Stomach (tissue), 8 donors: ENCODE measurements at regions not wholly inside any gene's neighbourhood (a gene's known extent, or its start where the extent isn't known, plus 50 kb on each side); places are given as distances from the start of the nearest gene placed in this dataset.

ENCODE experiments used
- DNase-seq, 2 donors: peaks; one replicate each; pipeline versions ENCODE4 v3.0.0 to v3.0.0-alpha.2; 2013 to 2019
- H3K27ac ChIP-seq, 5 donors: fragments of 200-600 bp in 4 of 5; sonication (generic) in 4 of 5; one replicate each; pipeline ENCODE4 v1.5.1; 2013 to 2019; ENCODE audit warnings: mild to moderate bottlenecking in 1 of 5, moderate library complexity in 1 of 5
- H3K27me3 ChIP-seq, 3 donors: fragments of 200-600 bp; sonication (generic); one replicate each; pipeline ENCODE4 v1.5.1; 2017 to 2019; ENCODE audit warnings: mixed run types in 1 of 3
- H3K36me3 ChIP-seq, 4 donors: fragments of 200-600 bp; sonication (generic); 1 replicate in 3 of 4; 2 replicates in 1 of 4; pipeline ENCODE4 v1.5.1; 2016 to 2019
- H3K4me1 ChIP-seq, 4 donors: fragments of 200-600 bp; sonication (generic); one replicate each; pipeline ENCODE4 v1.5.1; 2016 to 2019
- H3K4me3 ChIP-seq, 4 donors: fragments of 200-600 bp; sonication (generic) in 3 of 4; one replicate each; pipeline ENCODE4 v1.5.1; 2016 to 2019; ENCODE audit warnings: mild to moderate bottlenecking in 1 of 4
- H3K9me3 ChIP-seq, 4 donors: fragments of 200-600 bp; sonication (generic); one replicate each; pipeline ENCODE4 v1.5.1; 2016 to 2019
- CTCF ChIP-seq, 7 experiments: fragments of 450-650 bp in 4 of 7; fragments of 200-600 bp in 3 of 7; sonication (generic) in 3 of 7; IDR thresholded peaks; one replicate each; pipeline ENCODE4 v1.5.1; 2016 to 2019; ENCODE audit warnings: antibody characterized with exemption in 7 of 7, control low read depth in 2 of 7, mild to moderate bottlenecking in 1 of 7
- EP300 ChIP-seq: sonication (generic); formaldehyde crosslinking; IDR thresholded peaks from one replicate; pipeline ENCODE4 v1.6.1; 2017; ENCODE audit warnings: antibody characterized with exemption
- POLR2A ChIP-seq, 4 donors: fragments of 450-650 bp; IDR thresholded peaks; one replicate each; pipeline ENCODE4 v1.6.1; 2016; ENCODE audit warnings: antibody characterized with exemption in 4 of 4, control low read depth in 2 of 4, mild to moderate bottlenecking in 1 of 4, moderate library complexity in 1 of 4
- POLR2AphosphoS5 ChIP-seq, 3 donors: sonication (generic); formaldehyde crosslinking; IDR thresholded peaks; one replicate each; pipeline ENCODE4 v1.6.1; 2016; ENCODE audit warnings: antibody characterized with exemption in 3 of 3
- WGBS, 5 donors: extraction: QIAGEN DNeasy Blood & Tissue Kit in 3 of 5; methylation state at CpG; one replicate each; pipeline versions ENCODE4 v1.1.5 to v1.1.7; 2013 to 2018; 5-methylcytosine and 5-hydroxymethylcytosine counted together
- intact Hi-C: fragments of 100-400 bp; cut with DNase I; formaldehyde crosslinking; loops from one replicate; pipeline ENCODE4 v1.15.1; 2023; ENCODE audit warnings: low total_unique reads
- donor health status: healthy with polysubstance abuse.
- donor health status: Bipolar disorder and iron deficiency.
- donor health status: healthy.

- Histone ChIP-seq H3K4me3 (no peak overlapping the region), H3K27me3 (no peaks in the 10 kb centered on the region), H3K27ac (no peak overlapping the region), H3K9me3 (no peaks in the 10 kb centered on the region), H3K4me1 (peaks cover 0 to 9% (median 2%) of the 10 kb centered on the region in 4 donors), H3K36me3 (no peaks in the 10 kb centered on the region)
- 12 to 27% (median 16%) methylated on average over 7 to 15 of the region's 15 CpGs for WGBS, 5 donors
- DNase-seq = peak; percentile 60 to 78
- TF ChIP-seq CTCF (IDR thresholded peaks at IDR 0.05) (peak in 5 of 7 experiments; percentile 65 to 77 (median 69)), EP300 (no peak), POLR2AphosphoS5 (IDR thresholded peaks at IDR 0.05) (peak in 1 of 3 donors; percentile 48)
- intact Hi-C loops = loop anchor here (10.0 kb wide), 1 partner anchor 608 kb away; no protein-coding TSS in a partner anchor
Observed at GRCh38 chr18:6482198-6482977, 67.7 kb upstream of the L3MBTL4 start.

GRCh38 chr18:6484659-6485058 is 69.9 kb upstream of the L3MBTL4 start:
- Histone ChIP-seq H3K27me3 (no peaks in the 10 kb centered on the region), H3K36me3 (no peaks in the 10 kb centered on the region), H3K4me1 (peaks cover 0 to 9% (median 2%) of the 10 kb centered on the region in 4 donors), H3K27ac (no peak overlapping the region), H3K4me3 (no peak overlapping the region), H3K9me3 (no peaks in the 10 kb centered on the region)
- 35 to 65% (median 58%) methylated on average over 2 of the region's 2 CpGs for WGBS, 5 donors
- no peak for DNase-seq
- no peak for TF ChIP-seq EP300
- no peak for TF ChIP-seq POLR2A (IDR thresholded peaks at IDR 0.05)
- no peak for TF ChIP-seq POLR2AphosphoS5 (IDR thresholded peaks at IDR 0.05)
- no peak for TF ChIP-seq CTCF (IDR thresholded peaks at IDR 0.05)
- intact Hi-C loops = loop anchor here (10.0 kb wide), 1 partner anchor 610 kb away; no protein-coding TSS in a partner anchor

- TF ChIP-seq EP300 = no peak
- no peak for TF ChIP-seq POLR2AphosphoS5 (IDR thresholded peaks at IDR 0.05)
- TF ChIP-seq POLR2A (IDR thresholded peaks at IDR 0.05) = no peak
- no peak for TF ChIP-seq CTCF (IDR thresholded peaks at IDR 0.05)
- H3K36me3 ChIP-seq = no peaks in the 10 kb centered on the region
- no peaks in the 10 kb centered on the region for H3K27me3 ChIP-seq
- H3K4me1 ChIP-seq = peaks cover 0 to 9% (median 2%) of the 10 kb centered on the region in 4 donors
- H3K4me3 ChIP-seq = no peak overlapping the region
- no peaks in the 10 kb centered on the region for H3K9me3 ChIP-seq
- intact Hi-C loops = loop anchor here (10.0 kb wide), 1 partner anchor 612 kb away; no protein-coding TSS in a partner anchor
- 23 to 41% (median 36%) methylated on average over 3 of the region's 3 CpGs for WGBS, 5 donors
- H3K27ac ChIP-seq = no peak overlapping the region
- DNase-seq = no peak
Observed at GRCh38 chr18:6486313-6486712, 71.6 kb upstream of the L3MBTL4 start.

GRCh38 chr18:6486764-6487426 is 72.2 kb upstream of the L3MBTL4 start:
- DNase-seq = no peak
- Histone ChIP-seq H3K4me1 (peaks cover 0 to 9% (median 2%) of the 10 kb centered on the region in 4 donors), H3K27me3 (no peaks in the 10 kb centered on the region), H3K4me3 (no peak overlapping the region), H3K9me3 (no peaks in the 10 kb centered on the region), H3K36me3 (no peaks in the 10 kb centered on the region), H3K27ac (no peak overlapping the region)
- TF ChIP-seq POLR2A (IDR thresholded peaks at IDR 0.05) (no peak), EP300 (no peak), CTCF (IDR thresholded peaks at IDR 0.05) (no peak), POLR2AphosphoS5 (IDR thresholded peaks at IDR 0.05) (no peak)
- intact Hi-C loops = loop anchor here (10.0 kb wide), 1 partner anchor 612 kb away; no protein-coding TSS in a partner anchor
- 78 to 89% (median 83%) methylated on average over 5 of the region's 5 CpGs for WGBS, 5 donors
